Mammary epithelial cell (primary cell): ENCODE measurements at regions not wholly inside any gene's neighbourhood (a gene's known extent, or its start where the extent isn't known, plus 50 kb on each side); places are given as distances from the start of the nearest gene placed in this dataset.

Experiments used
- EZH2 ChIP-seq: IDR thresholded peaks from 2 replicates; pipeline ENCODE4 v1.6.1; 2012; ENCODE audit warnings: low read length, inconsistent platforms, borderline replicate concordance
- TF ChIP-seq, protein P1 (sequence below), 2 donors: IDR thresholded peaks in 1 of 2; conservative IDR thresholded peaks in 1 of 2; 2 replicates each; pipeline ENCODE4 v1.5.1; 2011 to 2012; ENCODE audit warnings: inconsistent platforms in 2 of 2, low read length in 2 of 2, mild to moderate bottlenecking in 2 of 2, control low read depth in 1 of 2, low read depth in 1 of 2; ENCODE audit not compliant: insufficient read depth in 1 of 2; ENCODE audit errors: extremely low read depth in 1 of 2

DNA sequence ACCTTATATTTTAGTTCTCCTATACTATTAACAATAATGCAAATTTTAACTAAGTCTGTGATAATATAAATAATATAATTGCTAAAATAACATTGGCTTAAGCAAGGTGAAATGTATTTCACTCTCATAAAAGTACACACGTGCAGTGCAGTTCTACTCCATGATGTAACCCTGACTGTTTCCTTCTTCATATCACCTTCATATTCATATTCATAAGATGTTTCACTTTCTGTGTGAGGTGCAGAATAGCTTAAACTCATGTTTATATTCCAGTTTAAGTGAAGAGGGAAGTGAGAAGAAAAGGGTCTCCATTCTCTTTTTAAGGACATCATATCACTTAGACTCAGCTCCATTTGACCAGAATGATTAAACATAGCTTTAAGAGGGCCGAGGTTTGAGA, 1810.0 kb upstream of the PCDH10 start:
- TF ChIP-seq, protein P1, sequence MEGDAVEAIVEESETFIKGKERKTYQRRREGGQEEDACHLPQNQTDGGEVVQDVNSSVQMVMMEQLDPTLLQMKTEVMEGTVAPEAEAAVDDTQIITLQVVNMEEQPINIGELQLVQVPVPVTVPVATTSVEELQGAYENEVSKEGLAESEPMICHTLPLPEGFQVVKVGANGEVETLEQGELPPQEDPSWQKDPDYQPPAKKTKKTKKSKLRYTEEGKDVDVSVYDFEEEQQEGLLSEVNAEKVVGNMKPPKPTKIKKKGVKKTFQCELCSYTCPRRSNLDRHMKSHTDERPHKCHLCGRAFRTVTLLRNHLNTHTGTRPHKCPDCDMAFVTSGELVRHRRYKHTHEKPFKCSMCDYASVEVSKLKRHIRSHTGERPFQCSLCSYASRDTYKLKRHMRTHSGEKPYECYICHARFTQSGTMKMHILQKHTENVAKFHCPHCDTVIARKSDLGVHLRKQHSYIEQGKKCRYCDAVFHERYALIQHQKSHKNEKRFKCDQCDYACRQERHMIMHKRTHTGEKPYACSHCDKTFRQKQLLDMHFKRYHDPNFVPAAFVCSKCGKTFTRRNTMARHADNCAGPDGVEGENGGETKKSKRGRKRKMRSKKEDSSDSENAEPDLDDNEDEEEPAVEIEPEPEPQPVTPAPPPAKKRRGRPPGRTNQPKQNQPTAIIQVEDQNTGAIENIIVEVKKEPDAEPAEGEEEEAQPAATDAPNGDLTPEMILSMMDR (conservative IDR thresholded peaks at IDR 0.05 in 1 of 2, IDR thresholded peaks at IDR 0.05 in 1 of 2; ENCODE audit: extremely low read depth in 1 of 2, insufficient read depth in 1 of 2, low read depth in 1 of 2, low read length in 2 of 2): no peak
- no peak for TF ChIP-seq EZH2
